Endothelial cell of umbilical vein (primary cell): ENCODE measurements at regions not wholly inside any gene's neighbourhood (a gene's known extent, or its start where the extent isn't known, plus 50 kb on each side); places are given as distances from the start of the nearest gene placed in this dataset.

Experiments used
- BruUV-seq: library from RNA; stranded (reverse); fragments of 400-500 nt; replicated peaks from 2 replicates; lab custom pipeline; 2021; lab: Mats Ljungman, UMichigan
- CTCF ChIA-PET: fragments of 300-600, 350-600 bp; sonication (Branson Sonifier 250); formaldehyde crosslinking; loops from one replicate; lab custom pipeline; 2021; ENCODE audit warnings: antibody characterized with exemption, inconsistent platforms; lab: Charles Lee
- POLR2A ChIA-PET: fragments of 300-600, 350-600 bp; sonication (Branson Sonifier 250); formaldehyde crosslinking; loops from one replicate; lab custom pipeline; 2021; ENCODE audit warnings: antibody characterized with exemption, inconsistent platforms; lab: Charles Lee
- DNase-seq: peaks from one replicate; pipeline ENCODE4 v3.0.0-alpha.2; 2011; ENCODE audit warnings: low read depth, low spot score
- FAIRE-seq: peaks from 2 replicates; lab custom pipeline; 2011; peaks lifted over from hg19 to GRCh38; lab: Jason Lieb, UNC
- H2AFZ ChIP-seq: 2 replicates; pipeline ENCODE4 v1.6.0; 2012; ENCODE audit warnings: low read depth, low read length, control low read depth, inconsistent platforms
- H3K27ac ChIP-seq: 2 replicates; pipeline ENCODE4 v1.5.1; 2011; ENCODE audit warnings: low read depth, mild to moderate bottlenecking, control low read depth, low read length, moderate library complexity; ENCODE audit not compliant: insufficient read depth
- H3K27me3 ChIP-seq, 2 experiments: 2 replicates each; pipeline versions ENCODE4 v1.6.0 to v1.6.1; 2011; ENCODE audit warnings: low read length in 2 of 2, mixed read lengths in 1 of 2; ENCODE audit not compliant: control insufficient read depth in 2 of 2, insufficient read depth in 2 of 2
- H3K36me3 ChIP-seq, 2 experiments: 2 replicates in 1 of 2; 3 replicates in 1 of 2; pipeline ENCODE4 v1.5.1; 2011; ENCODE audit warnings: low read length in 2 of 2, mild to moderate bottlenecking in 1 of 2, moderate library complexity in 1 of 2; ENCODE audit not compliant: control insufficient read depth in 2 of 2, insufficient read depth in 2 of 2; ENCODE audit errors: extremely low read depth in 1 of 2
- H3K4me1 ChIP-seq: 3 replicates; pipeline ENCODE4 v1.5.1; 2011; ENCODE audit warnings: mild to moderate bottlenecking, low read length; ENCODE audit not compliant: control insufficient read depth, insufficient read depth; ENCODE audit errors: extremely low read depth
- H3K4me2 ChIP-seq: 2 replicates; pipeline ENCODE4 v1.6.1; 2011; ENCODE audit warnings: low read length, control low read depth, mixed read lengths; ENCODE audit not compliant: insufficient read depth
- H3K4me3 ChIP-seq, 3 experiments: fragments of 200-600 bp in 1 of 3; sonication (generic), shearing (Covaris generic) in 1 of 3; replicated peaks in 1 of 3; 2 replicates each; pipeline ENCODE4 v1.5.1; 2011 to 2016; ENCODE audit warnings: control low read depth in 3 of 3, low read length in 3 of 3, mild to moderate bottlenecking in 2 of 3, inconsistent platforms in 1 of 3, low read depth in 1 of 3, moderate library complexity in 1 of 3; ENCODE audit not compliant: insufficient read depth in 1 of 3
- H3K79me2 ChIP-seq: 2 replicates; pipeline ENCODE4 v1.6.0; 2012; ENCODE audit warnings: low read length, inconsistent platforms; ENCODE audit not compliant: control insufficient read depth, insufficient read depth
- H3K9ac ChIP-seq: replicated peaks from 2 replicates; pipeline ENCODE3; 2011; ENCODE audit warnings: low read length, control low read depth; ENCODE audit not compliant: insufficient read depth; ENCODE audit errors: extremely low read depth
- H3K9me1 ChIP-seq: replicated peaks from 3 replicates; pipeline ENCODE4 v1.6.0; 2011; ENCODE audit warnings: mild to moderate bottlenecking, low read length; ENCODE audit not compliant: control insufficient read depth, insufficient read depth; ENCODE audit errors: extremely low read depth
- H3K9me3 ChIP-seq: replicated peaks from 2 replicates; pipeline ENCODE4 v1.5.1; 2012; ENCODE audit warnings: low read length, inconsistent platforms; ENCODE audit not compliant: control insufficient read depth, insufficient read depth
- H4K20me1 ChIP-seq: replicated peaks from 2 replicates; pipeline ENCODE3; 2011; ENCODE audit warnings: mild to moderate bottlenecking, low read length; ENCODE audit not compliant: control insufficient read depth, insufficient read depth; ENCODE audit errors: extremely low read depth
- EZH2 ChIP-seq: IDR thresholded peaks from 2 replicates; pipeline ENCODE4 v1.6.1; 2012; ENCODE audit warnings: borderline replicate concordance, low read depth, mild to moderate bottlenecking, moderate library complexity, low read length, inconsistent platforms; ENCODE audit not compliant: severe bottlenecking
- FOS ChIP-seq: IDR thresholded peaks from 2 replicates; pipeline ENCODE4 v1.6.1; 2011; ENCODE audit warnings: mild to moderate bottlenecking, low read length, moderate library complexity, borderline replicate concordance; ENCODE audit not compliant: insufficient read depth
- GATA2 ChIP-seq: IDR thresholded peaks from 2 replicates; pipeline ENCODE4 v1.7.0; 2011; ENCODE audit warnings: low read depth, mild to moderate bottlenecking, moderate library complexity, mixed read lengths, low read length; ENCODE audit not compliant: insufficient read length, insufficient read depth
- JUN ChIP-seq: IDR thresholded peaks from 2 replicates; pipeline ENCODE4 v1.6.1; 2011; ENCODE audit warnings: borderline replicate concordance, low read depth; ENCODE audit not compliant: insufficient read length, insufficient read depth
- MYC ChIP-seq: IDR thresholded peaks from one replicate; pipeline ENCODE4 v1.6.1; 2011; ENCODE audit warnings: mild to moderate bottlenecking, low read depth, low read length
- POLR2A ChIP-seq: IDR thresholded peaks from 2 replicates; pipeline ENCODE4 v1.6.1; 2012; ENCODE audit warnings: low read depth, mild to moderate bottlenecking, control low read depth, low read length
- POLR2AphosphoS5 ChIP-seq: IDR thresholded peaks from 2 replicates; pipeline ENCODE4 v1.6.1; 2012; ENCODE audit warnings: low read depth, mild to moderate bottlenecking, control low read depth, low read length, moderate library complexity; ENCODE audit not compliant: insufficient read depth
- dilution Hi-C: fragments of 300-500 bp; cut with MboI; formaldehyde crosslinking; loops from one replicate; pipeline ENCODE4 v1.15.0; 2019; ENCODE audit warnings: low sequenced_read_pairs; ENCODE audit not compliant: extremely low pct_ligation_motif_present
- intact Hi-C: fragments of 100-400 bp; cut with micrococcal nuclease; formaldehyde crosslinking; loops from one replicate; pipeline ENCODE4 v1.10.0; 2022
- TF ChIP-seq, protein P1 (sequence below), 2 donors: IDR thresholded peaks; 1 replicate in 1 of 2; 2 replicates in 1 of 2; pipeline ENCODE4 v1.5.1; 2011; ENCODE audit warnings: low read length in 2 of 2, mild to moderate bottlenecking in 2 of 2, moderate library complexity in 2 of 2, control low read depth in 1 of 2, inconsistent platforms in 1 of 2, low read depth in 1 of 2; ENCODE audit not compliant: insufficient read depth in 1 of 2; ENCODE audit errors: extremely low read depth in 1 of 2
- TF ChIP-seq, protein P2 (sequence below): IDR thresholded peaks from 2 replicates; pipeline ENCODE4 v1.6.1; 2011; ENCODE audit not compliant: insufficient read depth, insufficient read length

DNA sequence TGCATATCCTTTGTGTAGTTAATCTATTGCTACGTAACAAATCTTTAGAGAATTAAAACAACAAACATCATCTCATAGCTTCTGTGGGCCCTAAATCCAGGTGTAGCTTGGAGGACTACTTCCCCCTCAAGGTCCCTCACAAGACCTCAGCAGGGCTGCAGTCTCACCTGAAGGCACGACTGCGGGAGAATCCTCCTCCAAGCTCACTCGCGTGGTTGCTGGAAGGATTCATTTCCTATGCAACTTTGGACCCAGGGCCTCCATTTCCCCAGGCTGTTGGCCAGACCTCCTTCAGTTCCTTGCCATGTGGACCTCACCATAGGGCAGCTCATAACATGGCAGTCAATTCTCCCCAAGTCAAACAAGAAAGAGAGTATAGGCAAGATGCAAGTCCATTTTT is 140.4 kb downstream of the OAT start:
- TF ChIP-seq POLR2A = no peak
- no peak for TF ChIP-seq FOS
- TF ChIP-seq EZH2 = no peak
- no peak for TF ChIP-seq GATA2
- TF ChIP-seq JUN = no peak
- TF ChIP-seq, protein P1, sequence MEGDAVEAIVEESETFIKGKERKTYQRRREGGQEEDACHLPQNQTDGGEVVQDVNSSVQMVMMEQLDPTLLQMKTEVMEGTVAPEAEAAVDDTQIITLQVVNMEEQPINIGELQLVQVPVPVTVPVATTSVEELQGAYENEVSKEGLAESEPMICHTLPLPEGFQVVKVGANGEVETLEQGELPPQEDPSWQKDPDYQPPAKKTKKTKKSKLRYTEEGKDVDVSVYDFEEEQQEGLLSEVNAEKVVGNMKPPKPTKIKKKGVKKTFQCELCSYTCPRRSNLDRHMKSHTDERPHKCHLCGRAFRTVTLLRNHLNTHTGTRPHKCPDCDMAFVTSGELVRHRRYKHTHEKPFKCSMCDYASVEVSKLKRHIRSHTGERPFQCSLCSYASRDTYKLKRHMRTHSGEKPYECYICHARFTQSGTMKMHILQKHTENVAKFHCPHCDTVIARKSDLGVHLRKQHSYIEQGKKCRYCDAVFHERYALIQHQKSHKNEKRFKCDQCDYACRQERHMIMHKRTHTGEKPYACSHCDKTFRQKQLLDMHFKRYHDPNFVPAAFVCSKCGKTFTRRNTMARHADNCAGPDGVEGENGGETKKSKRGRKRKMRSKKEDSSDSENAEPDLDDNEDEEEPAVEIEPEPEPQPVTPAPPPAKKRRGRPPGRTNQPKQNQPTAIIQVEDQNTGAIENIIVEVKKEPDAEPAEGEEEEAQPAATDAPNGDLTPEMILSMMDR (IDR thresholded peaks at IDR 0.05; ENCODE audit: extremely low read depth in 1 of 2, insufficient read depth in 1 of 2, low read depth in 1 of 2, low read length in 2 of 2) = no peak
- TF ChIP-seq, protein P2, sequence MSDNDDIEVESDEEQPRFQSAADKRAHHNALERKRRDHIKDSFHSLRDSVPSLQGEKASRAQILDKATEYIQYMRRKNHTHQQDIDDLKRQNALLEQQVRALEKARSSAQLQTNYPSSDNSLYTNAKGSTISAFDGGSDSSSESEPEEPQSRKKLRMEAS = no peak
- no peak for TF ChIP-seq MYC
- TF ChIP-seq POLR2AphosphoS5 = no peak
- H3K9ac ChIP-seq = no peak overlapping the region
- no peaks in the 10 kb centered on the region for H3K4me1 ChIP-seq
- H3K27ac ChIP-seq = no peak overlapping the region
- H3K9me3 ChIP-seq = no peaks in the 10 kb centered on the region
- no peaks in the 10 kb centered on the region for H3K79me2 ChIP-seq
- H2AFZ ChIP-seq = no peak overlapping the region
- dilution Hi-C loops (no loop called here), intact Hi-C loops (no loop called here)
- DNase-seq (no peak), FAIRE-seq (no peak)
- no peaks in the 10 kb centered on the region for H3K9me1 ChIP-seq
- CTCF ChIA-PET = interaction anchor here (0.8 to 1.7 kb wide), 2 partner anchors 111 to 284 kb away, joined by 4 to 6 read pairs; no protein-coding TSS in a partner anchor
- POLR2A ChIA-PET = no interaction called here
- BruUV-seq = no TSS peak
- no peaks in the 10 kb centered on the region for H3K36me3 ChIP-seq
- H3K4me2 ChIP-seq = no peak overlapping the region
- H4K20me1 ChIP-seq = no peaks in the 10 kb centered on the region
- H3K4me3 ChIP-seq = no peak overlapping the region
- H3K27me3 ChIP-seq = no peaks in the 10 kb centered on the region
